Activated T-cell treated with anti-CD3 and anti-CD28 coated beads, Interleukin-2, amount 50 U/mL, for 72 hours (primary cell): ENCODE measurements at regions not wholly inside any gene's neighbourhood (a gene's known extent, or its start where the extent isn't known, plus 50 kb on each side); places are given as distances from the start of the nearest gene placed in this dataset.
"Not testable (repeated sequence)": the region's sequence is repeated elsewhere in the genome, so short reads cannot be mapped to it uniquely, and the experiment has no call there.

Source experiments
- ATAC-seq, 2 donors: fragments of 150-1000 bp; cut with Tn5 transposase; replicated peaks in 1 of 2; 2 replicates each; pipeline ENCODE4 v1.10.0; 2021; ENCODE audit warnings: moderate library complexity in 2 of 2, mild to moderate bottlenecking in 1 of 2
- DNase-seq, 2 donors: peaks; one replicate each; pipeline ENCODE4 v3.0.0; 2021 to 2022; ENCODE audit warnings: mixed read lengths in 1 of 2
- H3K27ac Mint-ChIP-seq: one replicate; pipeline ENCODE4 v1.8.0; 2022; ENCODE audit warnings: mild to moderate bottlenecking, moderate library complexity, mixed read lengths
- H3K27me3 Mint-ChIP-seq: one replicate; pipeline ENCODE4 v1.8.0; 2022; ENCODE audit warnings: low read depth, mixed read lengths
- H3K36me3 Mint-ChIP-seq, 2 donors: one replicate each; pipeline ENCODE4 v1.8.0; 2022; ENCODE audit warnings: mixed read lengths in 2 of 2, mild to moderate bottlenecking in 1 of 2; ENCODE audit not compliant: insufficient read depth in 2 of 2
- H3K4me1 Mint-ChIP-seq: one replicate; pipeline ENCODE4 v1.8.0; 2022; ENCODE audit warnings: low read depth, mixed read lengths
- H3K4me3 Mint-ChIP-seq, 2 donors: one replicate each; pipeline ENCODE4 v1.8.0; 2022; ENCODE audit warnings: mild to moderate bottlenecking in 2 of 2, mixed read lengths in 2 of 2, moderate library complexity in 2 of 2
- H3K9me3 Mint-ChIP-seq, 2 donors: one replicate each; pipeline ENCODE4 v1.8.0; 2022; ENCODE audit warnings: mixed read lengths in 2 of 2

DNA sequence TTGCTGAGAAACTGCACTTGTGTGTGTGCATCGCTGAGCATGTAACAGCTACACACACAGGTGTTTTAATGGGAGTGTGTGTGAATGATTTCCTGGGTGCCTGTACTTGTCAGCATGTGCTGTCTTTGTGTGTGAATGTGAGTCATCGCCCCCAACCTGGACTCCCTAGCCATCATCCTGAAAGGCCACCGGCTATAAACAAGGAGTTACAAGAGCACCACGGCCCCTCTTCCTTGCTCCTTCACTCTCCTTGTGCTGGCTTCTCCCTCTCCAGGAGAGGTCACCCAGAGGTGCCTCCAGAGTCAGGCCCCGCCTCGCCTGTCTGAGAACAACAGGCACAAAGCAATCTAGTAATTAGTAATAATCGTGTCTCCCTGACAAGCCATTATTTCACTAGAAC lies 419.2 kb downstream of the BUD13 start:
- Mint-ChIP-seq H3K4me1 (no peaks in the 10 kb centered on the region), H3K36me3 (no peaks in the 10 kb centered on the region), H3K9me3 (no peaks in the 10 kb centered on the region), H3K4me3 (no peak overlapping the region), H3K27ac (no peak overlapping the region), H3K27me3 (no peaks in the 10 kb centered on the region)
- DNase-seq (no peak), ATAC-seq (no peak)

DNA sequence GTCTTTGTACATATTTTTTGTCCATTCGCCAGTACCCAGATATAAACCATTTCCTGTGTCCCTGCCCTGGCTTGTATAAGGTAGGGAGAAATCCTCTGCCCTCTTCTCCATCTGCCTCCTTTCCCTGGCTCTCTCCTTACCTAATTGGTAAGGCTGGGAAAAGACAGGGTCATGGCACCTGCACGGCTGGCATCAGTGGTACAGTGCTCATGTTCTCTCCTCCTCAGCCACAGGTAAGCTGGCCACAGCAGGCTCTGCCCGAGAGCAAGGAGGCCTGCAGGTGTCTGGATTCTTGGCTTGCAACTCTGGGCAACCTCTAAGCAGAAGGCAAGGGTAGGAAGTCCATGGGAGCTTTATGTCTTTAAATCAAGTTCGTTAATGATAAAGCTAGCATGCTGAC lies 419.9 kb downstream of the BUD13 start:
- ATAC-seq (no peak), DNase-seq (no peak)
- H3K27me3 Mint-ChIP-seq, result no peaks in the 10 kb centered on the region
- H3K9me3 Mint-ChIP-seq, result peaks cover 2% of the 10 kb centered on the region in 2 donors
- H3K27ac Mint-ChIP-seq, result no peak overlapping the region
- H3K4me3 Mint-ChIP-seq, result no peak overlapping the region
- no peaks in the 10 kb centered on the region for H3K36me3 Mint-ChIP-seq
- H3K4me1 Mint-ChIP-seq, result no peaks in the 10 kb centered on the region

DNA sequence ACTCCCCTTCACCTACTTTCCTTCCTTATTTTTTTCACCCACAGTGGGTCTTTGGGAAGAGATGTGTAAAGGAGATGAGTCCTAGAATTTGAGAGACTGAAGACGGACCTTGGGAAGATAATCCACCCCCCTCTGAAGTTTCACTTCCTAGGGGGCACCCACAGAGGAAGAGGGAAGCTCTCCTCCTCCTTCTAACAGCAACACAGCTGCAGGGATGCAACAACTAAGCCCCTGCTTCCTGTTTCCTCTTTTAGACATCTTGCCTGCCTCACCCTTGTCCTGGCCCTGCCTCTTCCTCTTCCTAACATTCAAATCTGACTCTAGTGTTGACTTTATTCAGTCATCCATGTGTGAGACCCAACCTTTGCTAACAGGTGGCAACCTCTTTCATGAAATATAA lies 424.6 kb downstream of the BUD13 start:
- peaks cover 5 to 6% of the 10 kb centered on the region in 2 donors for H3K9me3 Mint-ChIP-seq

GRCh38 chr11:116345575-116345974 lies 427.2 kb downstream of the BUD13 start:
- Mint-ChIP-seq H3K4me1 (no peaks in the 10 kb centered on the region), H3K27ac (no peak overlapping the region), H3K36me3 (peaks cover 0 to 3% of the 10 kb centered on the region in 2 donors), H3K9me3 (peaks cover 6 to 7% of the 10 kb centered on the region in 2 donors), H3K4me3 (no peak overlapping the region), H3K27me3 (no peaks in the 10 kb centered on the region)
- ATAC-seq, result no peak
- no peak for DNase-seq

More for the DNA sequence above, 424.6 kb downstream of the BUD13 start:
- H3K4me3 Mint-ChIP-seq, result no peak overlapping the region
- H3K27ac Mint-ChIP-seq, result no peak overlapping the region
- no peak for ATAC-seq
- no peaks in the 10 kb centered on the region for H3K4me1 Mint-ChIP-seq
- H3K27me3 Mint-ChIP-seq, result no peaks in the 10 kb centered on the region
- no peak for DNase-seq
- peaks cover 0 to 3% of the 10 kb centered on the region in 2 donors for H3K36me3 Mint-ChIP-seq

- H3K4me1 Mint-ChIP-seq, result no peaks in the 10 kb centered on the region
- ATAC-seq, result no peak
- H3K27ac Mint-ChIP-seq, result no peak overlapping the region
- peaks cover 6 to 7% of the 10 kb centered on the region in 2 donors for H3K9me3 Mint-ChIP-seq
- peaks cover 0 to 3% of the 10 kb centered on the region in 2 donors for H3K36me3 Mint-ChIP-seq
- no peak overlapping the region for H3K4me3 Mint-ChIP-seq
- no peaks in the 10 kb centered on the region for H3K27me3 Mint-ChIP-seq
- DNase-seq, result no peak
Observed at GRCh38 chr11:116344601-116345000, 428.2 kb downstream of the BUD13 start.

- no peak overlapping the region for H3K27ac Mint-ChIP-seq
- no peaks in the 10 kb centered on the region for H3K27me3 Mint-ChIP-seq
- H3K36me3 Mint-ChIP-seq, result peaks cover 0 to 3% of the 10 kb centered on the region in 2 donors
- DNase-seq (no peak), ATAC-seq (no peak)
- H3K4me1 Mint-ChIP-seq, result no peaks in the 10 kb centered on the region
- H3K9me3 Mint-ChIP-seq, result peaks cover 4 to 5% of the 10 kb centered on the region in 2 donors
- H3K4me3 Mint-ChIP-seq, result no peak overlapping the region
Observed at GRCh38 chr11:116343270-116343669, 429.5 kb downstream of the BUD13 start.

GRCh38 chr11:116342148-116342547 lies 430.6 kb downstream of the BUD13 start:
- Mint-ChIP-seq H3K9me3 (peaks cover 5% of the 10 kb centered on the region in 2 donors), H3K36me3 (peaks cover 0 to 3% of the 10 kb centered on the region in 2 donors), H3K4me3 (no peak overlapping the region), H3K27ac (no peak overlapping the region), H3K27me3 (no peaks in the 10 kb centered on the region), H3K4me1 (no peaks in the 10 kb centered on the region)
- ATAC-seq (no peak), DNase-seq (no peak)

GRCh38 chr11:116339306-116340098 lies 433.3 kb downstream of the BUD13 start:
- ATAC-seq (no peak), DNase-seq (no peak)
- no peaks in the 10 kb centered on the region for H3K27me3 Mint-ChIP-seq
- H3K4me1 Mint-ChIP-seq, result no peaks in the 10 kb centered on the region
- peaks cover 0 to 2% of the 10 kb centered on the region in 2 donors for H3K36me3 Mint-ChIP-seq
- H3K4me3 Mint-ChIP-seq, result no peak overlapping the region
- no peak overlapping the region for H3K27ac Mint-ChIP-seq
- peaks cover 2 to 5% of the 10 kb centered on the region in 2 donors for H3K9me3 Mint-ChIP-seq

GRCh38 chr11:116338500-116338899 lies 434.3 kb downstream of the BUD13 start:
- H3K9me3 Mint-ChIP-seq, ATAC-seq, H3K4me1 Mint-ChIP-seq, DNase-seq, H3K36me3 Mint-ChIP-seq, H3K27me3 Mint-ChIP-seq, H3K4me3 Mint-ChIP-seq, H3K27ac Mint-ChIP-seq: not testable (repeated sequence)

- Mint-ChIP-seq H3K27ac (no peak overlapping the region), H3K4me1 (no peaks in the 10 kb centered on the region), H3K4me3 (no peak overlapping the region), H3K9me3 (peaks cover 0 to 5% of the 10 kb centered on the region in 2 donors), H3K27me3 (no peaks in the 10 kb centered on the region), H3K36me3 (peaks cover 0 to 2% of the 10 kb centered on the region in 2 donors)
- DNase-seq (no peak), ATAC-seq (no peak)
Observed at GRCh38 chr11:116336540-116336939, 436.2 kb downstream of the BUD13 start.

- DNase-seq (no peak), ATAC-seq (no peak)
- Mint-ChIP-seq H3K27me3 (no peaks in the 10 kb centered on the region), H3K27ac (no peak overlapping the region), H3K36me3 (peaks cover 0 to 2% of the 10 kb centered on the region in 2 donors), H3K4me3 (no peak overlapping the region), H3K4me1 (no peaks in the 10 kb centered on the region), H3K9me3 (peaks cover 0 to 5% of the 10 kb centered on the region in 2 donors)
Observed at GRCh38 chr11:116335891-116336290, 436.9 kb downstream of the BUD13 start.

GRCh38 chr11:116335078-116335477 lies 437.7 kb downstream of the BUD13 start:
- DNase-seq, result no peak
- peaks cover 0 to 5% of the 10 kb centered on the region in 2 donors for H3K9me3 Mint-ChIP-seq
- H3K4me3 Mint-ChIP-seq, result no peak overlapping the region

GRCh38 chr11:116334596-116334995 lies 438.2 kb downstream of the BUD13 start:
- no peak overlapping the region for H3K27ac Mint-ChIP-seq
- H3K4me1 Mint-ChIP-seq, result no peaks in the 10 kb centered on the region
- ATAC-seq, result no peak
- no peak overlapping the region for H3K4me3 Mint-ChIP-seq
- DNase-seq, result no peak
- peaks cover 0 to 2% of the 10 kb centered on the region in 2 donors for H3K36me3 Mint-ChIP-seq
- peaks cover 0 to 5% of the 10 kb centered on the region in 2 donors for H3K9me3 Mint-ChIP-seq
- H3K27me3 Mint-ChIP-seq, result no peaks in the 10 kb centered on the region

More at GRCh38 chr11:116335078-116335477, 437.7 kb downstream of the BUD13 start:
- no peak overlapping the region for H3K27ac Mint-ChIP-seq
- H3K36me3 Mint-ChIP-seq, result peaks cover 0 to 2% of the 10 kb centered on the region in 2 donors
- no peaks in the 10 kb centered on the region for H3K27me3 Mint-ChIP-seq
- H3K4me1 Mint-ChIP-seq, result no peaks in the 10 kb centered on the region
- no peak for ATAC-seq
